Gastroesophageal sphincter (tissue), 4 donors: ENCODE measurements at regions not wholly inside any gene's neighbourhood (a gene's known extent, or its start where the extent isn't known, plus 50 kb on each side); places are given as distances from the start of the nearest gene placed in this dataset.

Experiments
- ATAC-seq: fragments of 150-250 bp; one replicate; pipeline ENCODE4 v1.9.1; 2016; ENCODE audit warnings: mild to moderate bottlenecking, moderate library complexity
- H3K27ac ChIP-seq, 4 donors: fragments of 200-600 bp; sonication (generic) in 3 of 4; 1 replicate in 3 of 4; 2 replicates in 1 of 4; pipeline ENCODE4 v1.5.1; 2016 to 2019
- H3K27me3 ChIP-seq: fragments of 200-600 bp; sonication (generic); one replicate; pipeline ENCODE4 v1.5.1; 2019
- H3K36me3 ChIP-seq, 2 donors: fragments of 200-600 bp; sonication (generic); one replicate each; pipeline ENCODE4 v1.5.1; 2019; ENCODE audit warnings: control low read depth in 1 of 2
- H3K4me1 ChIP-seq, 3 donors: fragments of 200-600 bp; sonication (generic); 1 replicate in 2 of 3; 2 replicates in 1 of 3; pipeline ENCODE4 v1.5.1; 2016 to 2019; ENCODE audit warnings: control low read depth in 2 of 3
- H3K4me3 ChIP-seq, 2 donors: fragments of 200-600 bp; sonication (generic); one replicate each; pipeline ENCODE4 v1.5.1; 2019; ENCODE audit warnings: mild to moderate bottlenecking in 1 of 2, moderate library complexity in 1 of 2
- H3K9me3 ChIP-seq, 3 donors: fragments of 200-600 bp; sonication (generic); one replicate each; pipeline ENCODE4 v1.5.1; 2017 to 2019; ENCODE audit warnings: control low read depth in 2 of 3
- CTCF ChIP-seq, 4 experiments: fragments of 200-600 bp in 2 of 4; fragments of 450-650 bp in 2 of 4; sonication (generic) in 1 of 4; IDR thresholded peaks; one replicate each; pipeline ENCODE4 v1.5.1; 2017 to 2019; ENCODE audit warnings: antibody characterized with exemption in 4 of 4, mild to moderate bottlenecking in 2 of 4, moderate library complexity in 2 of 4
- EP300 ChIP-seq: sonication (generic); formaldehyde crosslinking; IDR thresholded peaks from one replicate; pipeline ENCODE4 v1.6.1; 2017; ENCODE audit warnings: antibody characterized with exemption, mild to moderate bottlenecking
- POLR2A ChIP-seq, 2 donors: fragments of 450-650 bp; IDR thresholded peaks; one replicate each; pipeline ENCODE4 v1.6.1; 2017; ENCODE audit warnings: antibody characterized with exemption in 2 of 2, mild to moderate bottlenecking in 2 of 2, moderate library complexity in 1 of 2
- POLR2AphosphoS5 ChIP-seq: sonication (generic); formaldehyde crosslinking; IDR thresholded peaks from one replicate; pipeline ENCODE4 v1.6.1; 2017; ENCODE audit warnings: antibody characterized with exemption
- WGBS, 2 donors: methylation state at CpG; one replicate each; pipeline ENCODE4 v1.1.5; 2018; ENCODE audit warnings: low coverage in 1 of 2; 5-methylcytosine and 5-hydroxymethylcytosine counted together

- H3K27ac ChIP-seq, result no peak overlapping the region
- no peaks in the 10 kb centered on the region for H3K27me3 ChIP-seq
- 82 to 90% methylated on average over 3 of the region's 3 CpGs for WGBS, 2 donors
- no peaks in the 10 kb centered on the region for H3K36me3 ChIP-seq
- no peaks in the 10 kb centered on the region for H3K4me1 ChIP-seq
- H3K9me3 ChIP-seq, result no peaks in the 10 kb centered on the region
- no peak for TF ChIP-seq POLR2AphosphoS5
- H3K4me3 ChIP-seq, result no peak overlapping the region
- no peak for ATAC-seq
Observed at GRCh38 chr16:6274351-6274750, 1058.3 kb upstream of the RBFOX1 start.

- H3K27ac ChIP-seq, result no peak overlapping the region
- no peaks in the 10 kb centered on the region for H3K9me3 ChIP-seq
- ATAC-seq, result no peak
- H3K4me3 ChIP-seq, result no peak overlapping the region
- 43 to 44% methylated on average over 2 to 3 of the region's 3 CpGs for WGBS, 2 donors
- H3K27me3 ChIP-seq, result no peaks in the 10 kb centered on the region
- no peaks in the 10 kb centered on the region for H3K36me3 ChIP-seq
- H3K4me1 ChIP-seq, result no peaks in the 10 kb centered on the region
- TF ChIP-seq EP300 (no peak), CTCF (IDR thresholded peaks at IDR 0.05) (no peak), POLR2AphosphoS5 (no peak), POLR2A (IDR thresholded peaks at IDR 0.05) (no peak)
Observed at GRCh38 chr16:6267682-6268081, 1065.0 kb upstream of the RBFOX1 start.

- no peaks in the 10 kb centered on the region for H3K9me3 ChIP-seq
- no peaks in the 10 kb centered on the region for H3K36me3 ChIP-seq
- TF ChIP-seq POLR2A (IDR thresholded peaks at IDR 0.05) (no peak), CTCF (IDR thresholded peaks at IDR 0.05) (no peak), EP300 (no peak), POLR2AphosphoS5 (no peak)
- H3K27me3 ChIP-seq, result no peaks in the 10 kb centered on the region
- 86 to 89% methylated on average over 2 of the region's 2 CpGs for WGBS, 2 donors
- H3K4me1 ChIP-seq, result no peaks in the 10 kb centered on the region
- H3K4me3 ChIP-seq, result no peak overlapping the region
- ATAC-seq, result no peak
- H3K27ac ChIP-seq, result no peak overlapping the region
Observed at GRCh38 chr16:6266703-6267102, 1065.9 kb upstream of the RBFOX1 start.

- H3K9me3 ChIP-seq, result no peaks in the 10 kb centered on the region
- WGBS, 2 donors, result 73 to 88% methylated on average over 4 of the region's 4 CpGs
Observed at GRCh38 chr16:6265968-6266367, 1066.7 kb upstream of the RBFOX1 start.

GRCh38 chr16:6258056-6258455, 1074.6 kb upstream of the RBFOX1 start:
- no peak for ATAC-seq
- Histone ChIP-seq H3K36me3 (no peaks in the 10 kb centered on the region), H3K4me1 (no peaks in the 10 kb centered on the region), H3K9me3 (no peaks in the 10 kb centered on the region), H3K27ac (no peak overlapping the region), H3K4me3 (no peak overlapping the region), H3K27me3 (no peaks in the 10 kb centered on the region)
- TF ChIP-seq POLR2A (IDR thresholded peaks at IDR 0.05) (no peak), POLR2AphosphoS5 (no peak), EP300 (no peak), CTCF (IDR thresholded peaks at IDR 0.05) (no peak)
- WGBS, 2 donors, result 48 to 67% methylated on average over 3 of the region's 3 CpGs

More at GRCh38 chr16:6265968-6266367, 1066.7 kb upstream of the RBFOX1 start:
- Histone ChIP-seq H3K4me3 (no peak overlapping the region), H3K36me3 (no peaks in the 10 kb centered on the region), H3K27me3 (no peaks in the 10 kb centered on the region), H3K4me1 (no peaks in the 10 kb centered on the region), H3K27ac (no peak overlapping the region)
- TF ChIP-seq POLR2A (IDR thresholded peaks at IDR 0.05) (no peak), POLR2AphosphoS5 (no peak), CTCF (IDR thresholded peaks at IDR 0.05) (no peak), EP300 (no peak)
- no peak for ATAC-seq
